Caki2 (cell line): ENCODE measurements at regions not wholly inside any gene's neighbourhood (a gene's known extent, or its start where the extent isn't known, plus 50 kb on each side); places are given as distances from the start of the nearest gene placed in this dataset.

Experiments used
- DNase-seq: peaks from one replicate; pipeline ENCODE4 v3.0.0-alpha.2; 2015; ENCODE audit warnings: low read depth
- in situ Hi-C: cut with HindIII; loops from 2 replicates; pipeline ENCODE4 v1.10.0; 2016; ENCODE audit warnings: low sequenced_read_pairs, low pct_unique_long_range_greater_than_20kb, mixed read lengths

DNA sequence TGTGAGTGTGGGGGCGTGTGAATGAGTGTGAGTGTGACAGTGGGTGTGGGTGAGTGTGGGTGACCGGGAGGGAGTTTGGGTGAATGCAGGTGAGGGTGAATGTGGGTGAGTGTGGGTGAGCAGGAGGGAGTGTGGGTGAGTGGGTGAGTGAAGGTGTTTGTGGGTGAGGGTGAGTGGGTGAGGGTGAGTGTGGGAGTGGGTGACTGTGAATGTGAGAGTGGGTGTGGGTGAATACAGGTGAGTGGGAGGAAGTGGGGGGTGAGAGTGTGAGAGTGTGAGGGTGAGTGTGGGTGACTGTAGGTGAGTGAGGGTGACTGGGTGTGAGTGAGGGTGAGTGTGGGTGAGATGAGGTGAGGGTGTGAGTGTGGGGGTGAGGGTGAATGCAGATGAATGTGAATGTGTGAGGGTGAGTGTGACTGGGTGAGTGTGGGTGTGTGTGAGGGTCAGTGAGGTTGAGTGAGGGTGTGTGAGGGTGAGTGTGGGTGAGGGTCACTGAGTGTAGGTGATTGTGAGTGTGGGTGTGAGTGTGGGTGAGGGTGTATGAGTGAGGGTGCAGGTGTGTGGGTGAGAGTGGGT is 1677.3 kb upstream of the TENM3 start:
- in situ Hi-C loops = no loop called here
- DNase-seq = no peak

DNA sequence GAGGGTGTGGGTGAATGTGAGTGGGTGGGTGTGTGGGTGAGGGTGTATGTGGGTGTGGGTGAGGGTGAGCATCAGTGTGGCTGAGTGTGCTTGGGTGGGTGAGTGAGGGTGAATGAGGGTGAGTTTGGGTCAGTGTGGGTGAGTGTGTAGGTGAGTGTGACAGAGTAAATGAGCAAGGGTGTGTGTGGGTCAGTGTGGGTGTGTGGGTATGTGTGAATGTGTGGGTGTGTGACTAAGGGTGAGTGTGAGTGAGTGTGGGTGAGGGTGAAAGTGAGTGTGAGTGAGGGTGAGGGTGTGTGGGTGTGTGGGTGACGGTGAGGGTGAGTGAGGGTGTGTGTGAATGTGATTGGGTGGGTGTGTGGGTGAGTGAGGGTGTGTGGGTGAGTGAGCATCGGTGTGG is 1676.7 kb upstream of the TENM3 start:
- in situ Hi-C loops = no loop called here
- no peak for DNase-seq

DNA sequence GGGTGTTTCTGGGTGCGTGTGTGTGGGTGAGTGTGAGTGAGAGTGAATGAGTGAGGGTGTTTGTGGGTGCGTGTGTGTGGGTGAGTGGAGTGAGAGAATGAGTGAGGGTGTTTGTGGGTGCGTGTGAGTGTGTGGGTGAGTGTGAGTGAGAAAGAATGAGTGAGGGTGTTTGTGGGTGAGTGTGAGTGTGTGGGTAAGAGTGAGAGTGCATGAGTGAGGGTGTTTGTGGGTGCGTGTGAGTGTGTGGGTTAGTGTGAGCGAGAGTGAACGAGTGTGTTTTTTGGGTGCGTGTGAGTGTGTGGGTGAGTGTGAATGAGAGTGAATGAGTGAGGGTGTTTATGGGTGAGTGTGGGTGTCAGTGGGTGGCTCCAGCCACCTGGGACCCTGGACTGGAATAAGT is 1676.1 kb upstream of the TENM3 start:
- in situ Hi-C loops = no loop called here
- no peak for DNase-seq

DNA sequence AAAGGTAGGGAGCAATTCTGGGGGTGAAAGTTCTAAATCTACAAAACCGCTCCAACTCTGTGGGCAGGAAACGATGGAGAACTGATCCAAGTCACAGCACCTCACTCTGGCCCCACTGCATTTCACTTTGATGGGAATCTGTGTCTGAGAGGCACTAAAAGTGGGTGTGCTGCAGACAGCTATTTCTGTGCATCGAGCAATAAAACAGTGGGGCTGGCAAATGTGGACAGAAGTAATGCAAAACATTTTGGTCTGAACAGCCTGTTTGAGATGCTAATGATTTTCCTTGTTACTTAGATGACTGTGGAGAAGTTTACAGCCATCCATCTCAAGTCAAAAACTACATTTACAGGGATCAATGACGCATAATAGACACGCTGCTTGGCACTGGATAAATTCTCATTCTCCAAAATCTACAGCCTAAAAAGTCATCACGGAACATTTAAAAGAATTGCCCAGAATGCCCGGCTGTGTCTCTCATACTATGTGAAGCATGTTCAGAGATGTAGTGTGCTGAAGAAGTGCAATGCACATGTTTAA is 1671.6 kb upstream of the TENM3 start:
- in situ Hi-C loops = no loop called here
- no peak for DNase-seq

GRCh38 chr4:180578175-180578574 is 1665.0 kb upstream of the TENM3 start:
- DNase-seq = no peak
- in situ Hi-C loops = no loop called here

- in situ Hi-C loops = no loop called here
- no peak for DNase-seq
Measured at GRCh38 chr4:180581061-180581460, 1662.1 kb upstream of the TENM3 start.

GRCh38 chr4:180587379-180587778 is 1655.8 kb upstream of the TENM3 start:
- in situ Hi-C loops = no loop called here
- no peak for DNase-seq

GRCh38 chr4:180589575-180589974 is 1653.6 kb upstream of the TENM3 start:
- in situ Hi-C loops = no loop called here
- no peak for DNase-seq

- in situ Hi-C loops = no loop called here
- DNase-seq = no peak
Measured at GRCh38 chr4:180596888-180597483, 1646.2 kb upstream of the TENM3 start.

- in situ Hi-C loops = no loop called here
- DNase-seq = peak; percentile 65
Measured at GRCh38 chr4:180598281-180598680, 1644.9 kb upstream of the TENM3 start.

DNA sequence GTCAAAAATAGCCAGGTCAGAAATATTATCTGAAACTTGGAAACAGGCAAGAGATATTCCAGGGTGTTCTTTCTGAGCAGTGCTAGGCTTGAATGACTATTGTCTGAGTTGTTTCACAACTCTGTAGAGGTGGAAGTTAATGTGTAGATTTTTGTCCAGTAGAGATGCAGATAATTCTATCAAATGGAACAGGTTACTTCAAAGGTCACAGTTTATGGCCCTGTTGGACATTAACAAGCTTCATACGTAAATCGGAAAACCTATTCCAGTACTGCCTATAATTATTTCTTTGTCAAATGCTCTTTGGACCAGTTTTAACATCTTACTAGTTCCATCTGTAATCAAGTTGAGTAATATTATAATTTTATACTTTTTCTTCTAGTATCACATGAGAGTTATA is 1639.4 kb upstream of the TENM3 start:
- in situ Hi-C loops = no loop called here
- no peak for DNase-seq

- DNase-seq = peak; percentile 52
- in situ Hi-C loops = no loop called here
Measured at GRCh38 chr4:180610324-180610723, 1632.9 kb upstream of the TENM3 start.

GRCh38 chr4:180615746-180616145 is 1627.5 kb upstream of the TENM3 start:
- in situ Hi-C loops = no loop called here
- DNase-seq = no peak

DNA sequence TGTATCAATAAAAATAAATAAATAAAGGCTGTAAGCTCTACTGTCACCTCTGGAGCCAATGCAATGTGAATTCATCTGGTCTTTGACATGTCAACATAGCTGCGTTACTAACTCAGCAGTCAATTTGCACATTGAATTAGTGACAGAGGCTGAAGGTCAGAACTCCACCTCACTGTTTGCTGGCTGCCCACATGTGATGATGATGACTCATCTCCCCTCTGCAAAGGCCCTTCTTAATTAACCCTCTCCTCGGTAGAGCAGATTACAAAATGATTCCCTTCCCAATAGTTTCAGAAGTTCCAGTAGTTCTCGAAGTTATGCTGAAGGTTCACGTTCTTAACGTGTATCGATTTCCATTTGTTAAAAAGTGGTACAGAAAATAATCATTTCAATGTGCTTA is 1626.0 kb upstream of the TENM3 start:
- DNase-seq = peak; percentile 51
- in situ Hi-C loops = no loop called here

- no peak for DNase-seq
- in situ Hi-C loops = no loop called here
Measured at GRCh38 chr4:180618396-180618795, 1624.8 kb upstream of the TENM3 start.

DNA sequence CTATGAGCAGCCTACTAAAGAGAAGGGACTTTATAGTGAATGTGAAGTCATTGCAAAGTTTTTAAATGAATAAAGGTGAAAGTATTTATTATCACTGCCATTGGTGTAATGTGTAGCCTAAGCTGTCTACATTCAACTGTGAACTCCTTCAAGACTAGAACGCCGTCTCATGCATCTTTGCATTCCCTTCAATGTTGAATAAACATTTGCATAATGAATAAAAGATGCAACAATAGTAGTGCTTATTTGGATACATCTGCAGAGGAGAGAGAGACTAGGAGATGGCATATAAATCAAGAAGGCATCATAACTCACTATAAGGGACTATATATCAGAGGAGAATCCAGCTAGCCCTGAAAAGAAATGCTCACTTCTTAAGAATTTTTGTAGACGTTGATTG is 1623.8 kb upstream of the TENM3 start:
- DNase-seq = no peak
- in situ Hi-C loops = no loop called here

DNA sequence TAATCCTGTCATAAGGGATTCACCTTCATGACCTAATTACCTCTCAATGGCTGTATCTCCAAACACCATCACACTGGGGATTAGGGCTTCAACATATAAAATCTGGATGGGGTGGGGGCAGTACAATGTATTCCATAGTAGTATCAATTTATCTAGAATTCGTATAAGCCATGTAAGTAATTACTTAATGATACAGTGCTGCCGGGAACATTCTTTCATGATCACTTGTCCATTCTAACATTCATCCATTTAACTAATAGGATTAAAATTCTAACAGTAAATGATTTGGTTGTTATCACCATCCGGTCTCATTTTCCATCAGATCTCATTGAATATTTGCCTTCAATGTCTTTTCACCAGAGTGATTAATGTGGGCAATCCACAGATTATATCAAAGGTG is 1620.9 kb upstream of the TENM3 start:
- DNase-seq = no peak
- in situ Hi-C loops = no loop called here

DNA sequence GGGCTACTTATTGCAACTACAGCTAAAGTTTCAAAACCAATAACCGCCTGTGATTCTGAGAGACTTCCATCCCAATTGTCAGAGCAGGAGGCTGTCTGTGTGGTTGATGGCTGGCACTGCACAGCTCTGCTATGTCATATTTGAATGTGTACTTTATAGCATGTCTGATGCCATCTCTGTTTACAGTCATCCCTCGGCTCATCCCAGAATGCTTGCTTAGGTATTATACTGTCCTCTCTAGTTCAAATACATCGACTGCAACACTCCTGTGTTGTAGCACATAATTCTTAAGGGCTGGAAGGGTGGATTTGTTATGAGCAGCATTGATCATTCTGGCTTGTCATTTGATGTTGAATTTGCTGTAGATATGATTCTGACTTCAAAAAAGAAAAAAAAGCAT is 1617.5 kb upstream of the TENM3 start:
- no peak for DNase-seq
- in situ Hi-C loops = no loop called here

DNA sequence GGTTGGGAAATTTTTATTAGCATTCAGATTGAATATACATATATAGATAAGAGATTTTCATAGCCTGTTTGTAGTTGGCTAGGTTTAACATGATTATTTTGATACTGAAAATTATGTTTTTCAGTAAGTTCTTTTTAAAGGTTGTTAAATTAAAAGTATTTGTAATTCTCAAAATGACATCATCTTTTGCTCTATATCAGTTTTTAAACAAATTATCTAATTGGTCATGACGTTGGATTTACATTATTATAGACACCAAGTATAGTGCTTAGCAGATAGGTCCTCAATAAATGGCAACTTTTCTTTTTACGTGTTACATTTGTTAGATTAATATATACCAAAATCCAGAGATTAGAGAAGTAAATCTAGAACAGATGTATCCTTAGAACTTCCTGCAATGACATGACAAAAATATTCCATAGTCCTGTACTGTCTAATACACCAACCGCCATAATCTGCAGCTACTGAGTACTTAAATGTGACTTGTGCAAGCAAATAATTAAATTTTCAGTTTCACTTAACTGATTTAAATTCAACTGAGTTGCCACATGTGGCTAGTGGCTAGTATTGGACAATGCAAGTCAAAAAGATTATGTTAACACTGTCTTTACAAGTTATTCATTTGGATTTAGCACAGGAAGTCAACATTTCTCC is 1613.1 kb upstream of the TENM3 start:
- no peak for DNase-seq
- in situ Hi-C loops = no loop called here

DNA sequence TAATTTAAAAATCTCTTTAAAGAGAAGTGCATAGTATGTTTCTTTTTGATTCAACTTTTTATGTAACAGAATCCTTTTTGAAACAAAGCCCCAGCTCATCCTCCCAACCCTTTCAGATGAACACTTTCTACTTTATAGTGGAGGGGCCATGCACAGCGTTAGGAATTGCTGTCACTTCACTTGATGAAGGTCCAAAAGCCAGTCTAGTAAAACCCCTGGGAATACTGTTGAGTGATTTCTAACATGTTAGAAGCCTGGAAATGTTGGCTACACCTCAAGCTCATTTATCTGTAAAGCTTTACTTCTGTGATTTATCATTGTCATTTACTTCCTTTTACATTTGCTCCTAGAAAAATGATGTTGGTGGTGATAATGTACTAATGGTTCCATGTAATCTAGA is 1608.9 kb upstream of the TENM3 start:
- in situ Hi-C loops = no loop called here
- DNase-seq = no peak
